H9 (cell line): ENCODE measurements at regions not wholly inside any gene's neighbourhood (a gene's known extent, or its start where the extent isn't known, plus 50 kb on each side); places are given as distances from the start of the nearest gene placed in this dataset.

ENCODE experiments used
- DNase-seq: peaks from one replicate; pipeline ENCODE4 v3.0.0-alpha.2; 2017
- H2AFZ ChIP-seq: one replicate; pipeline ENCODE4 v1.6.1; 2013; ENCODE audit warnings: mild to moderate bottlenecking, low read length, control low read depth, moderate library complexity
- H2AK5ac ChIP-seq: 2 replicates; pipeline ENCODE4 v1.6.1; 2013; ENCODE audit warnings: low read length, control low read depth, mixed read lengths; ENCODE audit not compliant: insufficient read length
- H2BK120ac ChIP-seq: one replicate; pipeline ENCODE4 v1.6.1; 2013; ENCODE audit warnings: low read depth, mild to moderate bottlenecking, low read length, control low read depth, inconsistent platforms; ENCODE audit not compliant: poor library complexity, severe bottlenecking
- H2BK12ac ChIP-seq: 2 replicates; pipeline ENCODE4 v1.6.1; 2013; ENCODE audit warnings: low read length, control low read depth, mixed read lengths, low read depth; ENCODE audit not compliant: insufficient read length
- H2BK15ac ChIP-seq: 2 replicates; pipeline ENCODE4 v1.6.1; 2013; ENCODE audit warnings: low read depth, low read length, control low read depth
- H2BK20ac ChIP-seq: one replicate; pipeline ENCODE4 v1.6.1; 2013; ENCODE audit warnings: low read depth, mild to moderate bottlenecking, low read length, control low read depth, inconsistent platforms; ENCODE audit not compliant: poor library complexity, severe bottlenecking
- H2BK5ac ChIP-seq: 2 replicates; pipeline ENCODE4 v1.6.1; 2013; ENCODE audit warnings: low read length, control low read depth, mixed read lengths; ENCODE audit not compliant: insufficient read length
- H3K14ac ChIP-seq: 2 replicates; pipeline ENCODE4 v1.6.1; 2013; ENCODE audit warnings: low read length, control low read depth; ENCODE audit not compliant: insufficient read depth
- H3K18ac ChIP-seq: 2 replicates; pipeline ENCODE4 v1.6.1; 2013; ENCODE audit warnings: low read depth, mild to moderate bottlenecking, mixed read lengths, low read length, control low read depth; ENCODE audit not compliant: insufficient read length
- H3K23ac ChIP-seq: 2 replicates; pipeline ENCODE4 v1.6.1; 2013; ENCODE audit warnings: low read length, control low read depth, mixed read lengths, low read depth; ENCODE audit not compliant: insufficient read length
- H3K23me2 ChIP-seq: 2 replicates; pipeline ENCODE4 v1.6.1; 2013; ENCODE audit warnings: low read depth, mild to moderate bottlenecking, mixed read lengths, low read length, control low read depth; ENCODE audit not compliant: insufficient read length, poor library complexity, severe bottlenecking
- H3K27ac ChIP-seq: 2 replicates; pipeline ENCODE4 v1.5.1; 2013; ENCODE audit warnings: low read length, control low read depth, mixed read lengths, low read depth; ENCODE audit not compliant: insufficient read length
- H3K27me3 ChIP-seq: 2 replicates; pipeline ENCODE4 v1.6.1; 2013; ENCODE audit warnings: low read length, control low read depth, inconsistent platforms; ENCODE audit not compliant: insufficient read depth
- H3K4ac ChIP-seq: 2 replicates; pipeline ENCODE4 v1.6.1; 2013; ENCODE audit warnings: low read depth, mild to moderate bottlenecking, control low read depth, inconsistent platforms, low read length, moderate library complexity
- H3K4me1 ChIP-seq: 2 replicates; pipeline ENCODE4 v1.6.1; 2013; ENCODE audit warnings: low read length, control low read depth, inconsistent platforms; ENCODE audit not compliant: insufficient read depth
- H3K4me2 ChIP-seq: 2 replicates; pipeline ENCODE4 v1.6.1; 2013; ENCODE audit warnings: low read length, control low read depth, mixed read lengths; ENCODE audit not compliant: insufficient read length, insufficient read depth
- H3K56ac ChIP-seq: 2 replicates; pipeline ENCODE4 v1.6.1; 2013; ENCODE audit warnings: low read depth, mild to moderate bottlenecking, mixed read lengths, low read length, control low read depth; ENCODE audit not compliant: insufficient read length
- H3K79me1 ChIP-seq: 2 replicates; pipeline ENCODE4 v1.6.1; 2013; ENCODE audit warnings: low read depth, mild to moderate bottlenecking, moderate library complexity, low read length, control low read depth, inconsistent platforms; ENCODE audit not compliant: insufficient read depth, poor library complexity, severe bottlenecking
- H3K79me2 ChIP-seq: 2 replicates; pipeline ENCODE4 v1.6.1; 2013; ENCODE audit warnings: low read length, control low read depth, inconsistent platforms; ENCODE audit not compliant: insufficient read depth
- H3K9ac ChIP-seq: 2 replicates; pipeline ENCODE4 v1.6.1; 2013; ENCODE audit warnings: low read length, control low read depth, mixed read lengths; ENCODE audit not compliant: insufficient read length; ENCODE audit errors: extremely low read depth
- H3K9me3 ChIP-seq: one replicate; pipeline ENCODE4 v1.6.1; 2013; ENCODE audit warnings: low read depth, low read length, inconsistent platforms; ENCODE audit not compliant: control insufficient read depth
- H3T11ph ChIP-seq: one replicate; pipeline ENCODE4 v1.6.1; 2013; ENCODE audit warnings: mild to moderate bottlenecking, low read length, control low read depth, inconsistent platforms
- H4K20me1 ChIP-seq: one replicate; pipeline ENCODE4 v1.6.1; 2013; ENCODE audit not compliant: control insufficient read depth, insufficient read length, insufficient read depth
- H4K5ac ChIP-seq: 2 replicates; pipeline ENCODE4 v1.6.1; 2013; ENCODE audit warnings: low read depth, mild to moderate bottlenecking, mixed read lengths, low read length, control low read depth; ENCODE audit not compliant: insufficient read length
- H4K8ac ChIP-seq: replicated peaks from 2 replicates; pipeline ENCODE4 v1.6.1; 2013; ENCODE audit warnings: low read length, control low read depth, mixed read lengths, low read depth; ENCODE audit not compliant: insufficient read length
- H4K91ac ChIP-seq: 2 replicates; pipeline ENCODE4 v1.6.1; 2013; ENCODE audit warnings: low read depth, mild to moderate bottlenecking, moderate library complexity, mixed read lengths, low read length, control low read depth; ENCODE audit not compliant: insufficient read length
- H3K27ac Mint-ChIP-seq, 3 experiments: 2 replicates in 2 of 3; 3 replicates in 1 of 3; pipeline ENCODE4 v1.8.0; 2020 to 2021; ENCODE audit warnings: mixed read lengths in 3 of 3, mild to moderate bottlenecking in 1 of 3, moderate library complexity in 1 of 3
- H3K27me3 Mint-ChIP-seq: 2 replicates; pipeline ENCODE4 v1.8.0; 2021; ENCODE audit warnings: low read depth, mild to moderate bottlenecking, moderate library complexity, mixed read lengths
- H3K36me3 Mint-ChIP-seq, 3 experiments: 2 replicates in 2 of 3; 3 replicates in 1 of 3; pipeline ENCODE4 v1.8.0; 2020 to 2021; ENCODE audit warnings: low read depth in 3 of 3, mixed read lengths in 3 of 3; ENCODE audit not compliant: insufficient read depth in 1 of 3
- H3K4me1 Mint-ChIP-seq, 2 experiments: 2 replicates each; pipeline ENCODE4 v1.8.0; 2020; ENCODE audit warnings: mixed read lengths in 2 of 2
- H3K4me3 Mint-ChIP-seq, 2 experiments: 2 replicates in 1 of 2; 3 replicates in 1 of 2; pipeline ENCODE4 v1.8.0; 2020 to 2021; ENCODE audit warnings: mild to moderate bottlenecking in 2 of 2, mixed read lengths in 2 of 2, moderate library complexity in 1 of 2
- H3K9me3 Mint-ChIP-seq, 2 experiments: 2 replicates in 1 of 2; 3 replicates in 1 of 2; pipeline ENCODE4 v1.8.0; 2020; ENCODE audit warnings: mild to moderate bottlenecking in 2 of 2, mixed read lengths in 2 of 2, moderate library complexity in 1 of 2
- WGBS: extraction: QIAGEN DNeasy Blood & Tissue Kit; methylation state at CpG from one replicate; pipeline ENCODE4 v1.1.7; 2013; ENCODE audit warnings: missing lambda C conversion rate, low lambda C conversion rate, mixed read lengths; ENCODE audit not compliant: insufficient read length; ENCODE audit errors: extremely low coverage; 5-methylcytosine and 5-hydroxymethylcytosine counted together
- TF ChIP-seq, protein P1 (sequence below): fragments of 200-600 bp; sonication (generic); conservative IDR thresholded peaks from 3 replicates; pipeline ENCODE4 v1.8.0; 2021; ENCODE audit warnings: antibody characterized with exemption, mild to moderate bottlenecking

DNA sequence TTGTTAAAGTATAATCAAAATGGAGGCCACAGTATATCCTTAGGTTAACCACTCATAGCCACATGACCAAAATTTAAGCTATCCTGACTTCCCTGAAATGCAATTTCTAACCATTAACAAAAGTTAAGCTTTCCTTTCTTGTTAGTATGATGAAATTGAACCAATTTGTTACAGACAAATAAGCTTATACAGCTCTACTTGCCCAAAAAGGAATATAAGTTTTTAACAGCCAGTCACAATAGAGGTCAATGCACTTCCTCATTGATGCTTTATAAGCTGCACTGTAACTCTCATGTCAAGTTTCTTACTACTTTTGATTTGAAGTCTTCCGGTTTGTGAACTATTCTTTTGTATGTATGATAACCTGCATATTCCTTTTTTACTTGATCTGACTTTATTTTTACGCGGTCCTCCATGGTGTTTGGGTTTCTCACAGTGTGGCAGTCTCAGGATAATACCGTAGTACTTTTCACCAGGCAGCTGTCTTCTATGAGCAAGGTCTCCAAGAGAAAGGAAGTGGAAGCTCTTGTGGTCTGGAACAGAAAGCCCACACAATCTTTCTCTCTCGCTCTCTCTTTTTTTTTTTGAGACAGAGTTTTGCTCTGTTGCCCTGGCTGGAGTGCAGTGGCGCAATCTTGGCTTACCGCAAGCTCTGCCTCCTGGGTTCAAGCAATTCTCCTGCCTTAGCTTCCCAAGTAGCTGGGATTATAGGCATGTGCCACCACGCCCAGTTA lies 331.6 kb downstream of the SRGAP2C start:
- no peaks in the 10 kb centered on the region for H3K4me1 ChIP-seq
- H3K14ac ChIP-seq = no peak overlapping the region
- no peak overlapping the region for H3T11ph ChIP-seq
- H2AK5ac ChIP-seq = no peak overlapping the region
- no peak overlapping the region for H2BK5ac ChIP-seq
- H2BK20ac ChIP-seq = no peak overlapping the region
- H3K27ac ChIP-seq = no peak overlapping the region
- H4K20me1 ChIP-seq = no peaks in the 10 kb centered on the region
- Mint-ChIP-seq H3K9me3 (peaks cover 3 to 12% of the 10 kb centered on the region in 2 experiments; a peak in 4 of 5 replicates), H3K4me1 (peaks cover 13 to 14% of the 10 kb centered on the region in 2 experiments), H3K4me3 (no peak overlapping the region), H3K27me3 (peaks cover 11% of the 10 kb centered on the region), H3K36me3 (peaks cover 0 to 3% (median 0%) of the 10 kb centered on the region in 3 experiments; a peak in 2 of 7 replicates), H3K27ac (no peak overlapping the region)
- H4K5ac ChIP-seq = no peak overlapping the region
- H3K9ac ChIP-seq = no peak overlapping the region
- H3K4me2 ChIP-seq = no peak overlapping the region
- no peaks in the 10 kb centered on the region for H3K27me3 ChIP-seq
- H3K79me2 ChIP-seq = no peaks in the 10 kb centered on the region
- H2BK15ac ChIP-seq = no peak overlapping the region
- no peaks in the 10 kb centered on the region for H3K9me3 ChIP-seq
- no peak overlapping the region for H2BK120ac ChIP-seq
- H2AFZ ChIP-seq = no peak overlapping the region
- TF ChIP-seq, protein P1, sequence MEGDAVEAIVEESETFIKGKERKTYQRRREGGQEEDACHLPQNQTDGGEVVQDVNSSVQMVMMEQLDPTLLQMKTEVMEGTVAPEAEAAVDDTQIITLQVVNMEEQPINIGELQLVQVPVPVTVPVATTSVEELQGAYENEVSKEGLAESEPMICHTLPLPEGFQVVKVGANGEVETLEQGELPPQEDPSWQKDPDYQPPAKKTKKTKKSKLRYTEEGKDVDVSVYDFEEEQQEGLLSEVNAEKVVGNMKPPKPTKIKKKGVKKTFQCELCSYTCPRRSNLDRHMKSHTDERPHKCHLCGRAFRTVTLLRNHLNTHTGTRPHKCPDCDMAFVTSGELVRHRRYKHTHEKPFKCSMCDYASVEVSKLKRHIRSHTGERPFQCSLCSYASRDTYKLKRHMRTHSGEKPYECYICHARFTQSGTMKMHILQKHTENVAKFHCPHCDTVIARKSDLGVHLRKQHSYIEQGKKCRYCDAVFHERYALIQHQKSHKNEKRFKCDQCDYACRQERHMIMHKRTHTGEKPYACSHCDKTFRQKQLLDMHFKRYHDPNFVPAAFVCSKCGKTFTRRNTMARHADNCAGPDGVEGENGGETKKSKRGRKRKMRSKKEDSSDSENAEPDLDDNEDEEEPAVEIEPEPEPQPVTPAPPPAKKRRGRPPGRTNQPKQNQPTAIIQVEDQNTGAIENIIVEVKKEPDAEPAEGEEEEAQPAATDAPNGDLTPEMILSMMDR = no peak
- H3K56ac ChIP-seq = no peak overlapping the region
- H2BK12ac ChIP-seq = no peak overlapping the region
- no peak for DNase-seq
- H3K23ac ChIP-seq = no peak overlapping the region
- no peaks in the 10 kb centered on the region for H3K79me1 ChIP-seq
- H3K23me2 ChIP-seq = no peaks in the 10 kb centered on the region
- no CpG with 5 or more reads among the region's 8 CpGs for WGBS
- no peak overlapping the region for H3K18ac ChIP-seq
- H4K91ac ChIP-seq = no peak overlapping the region
- H3K4ac ChIP-seq = no peak overlapping the region
- H4K8ac ChIP-seq = no peak overlapping the region
